SJSA1 (cell line): ENCODE measurements at regions not wholly inside any gene's neighbourhood (a gene's known extent, or its start where the extent isn't known, plus 50 kb on each side); places are given as distances from the start of the nearest gene placed in this dataset.

Experiments used
- DNase-seq, 2 experiments: peaks; one replicate each; pipeline ENCODE4 v3.0.0-alpha.2; 2015 to 2020; ENCODE audit warnings: low spot score in 2 of 2, low read depth in 1 of 2
- H3K27ac ChIP-seq: fragments of 250-450 bp; sonication (Bioruptor Pico); 2 replicates; pipeline ENCODE4 v1.5.1; 2020; ENCODE audit warnings: mild to moderate bottlenecking, moderate library complexity
- H3K27me3 ChIP-seq: fragments of 250-450 bp; sonication (Bioruptor Pico); replicated peaks from 2 replicates; pipeline ENCODE4 v1.5.1; 2020; ENCODE audit warnings: mild to moderate bottlenecking, moderate library complexity
- H3K36me3 ChIP-seq: fragments of 250-450 bp; sonication (Bioruptor Pico); 2 replicates; pipeline ENCODE4 v1.5.1; 2020; ENCODE audit warnings: mild to moderate bottlenecking
- H3K4me1 ChIP-seq: fragments of 250-450 bp; sonication (Bioruptor Pico); replicated peaks from 2 replicates; pipeline ENCODE4 v1.6.1; 2021; ENCODE audit warnings: mild to moderate bottlenecking
- H3K4me3 ChIP-seq: fragments of 250-450 bp; sonication (Bioruptor Pico); 2 replicates; pipeline ENCODE4 v1.5.1; 2020; ENCODE audit warnings: mild to moderate bottlenecking
- H3K9me3 ChIP-seq: fragments of 250-450 bp; sonication (Bioruptor Pico); replicated peaks from 2 replicates; pipeline ENCODE4 v1.5.1; 2020; ENCODE audit warnings: mild to moderate bottlenecking

DNA sequence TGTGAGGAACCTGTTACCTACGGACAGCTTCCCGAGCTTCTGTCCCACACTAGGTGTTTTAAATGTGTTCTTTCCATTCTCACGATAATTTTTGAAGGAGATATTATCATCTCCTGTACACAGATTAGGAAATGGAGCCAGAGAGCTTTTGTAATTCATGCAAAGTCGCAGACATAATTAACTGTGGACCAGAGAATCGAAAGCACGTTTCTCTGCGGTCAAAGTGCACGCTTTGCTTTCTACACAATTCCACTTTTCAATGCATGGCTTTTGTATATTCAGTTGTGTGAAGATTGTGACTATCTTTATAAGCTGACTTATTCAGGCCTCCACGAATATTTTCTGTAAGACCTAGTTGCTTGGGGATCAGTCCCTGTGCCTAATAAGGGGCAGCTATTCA is 81.7 kb upstream of the SLC10A2 start:
- Histone ChIP-seq H3K27ac (no peak overlapping the region), H3K4me3 (no peak overlapping the region), H3K9me3 (no peaks in the 10 kb centered on the region), H3K4me1 (no peaks in the 10 kb centered on the region), H3K27me3 (0 out of 2 replicates have a peak, but pooled peaks cover 7% of the 10 kb centered on the region), H3K36me3 (no peaks in the 10 kb centered on the region)
- no peak for DNase-seq

DNA sequence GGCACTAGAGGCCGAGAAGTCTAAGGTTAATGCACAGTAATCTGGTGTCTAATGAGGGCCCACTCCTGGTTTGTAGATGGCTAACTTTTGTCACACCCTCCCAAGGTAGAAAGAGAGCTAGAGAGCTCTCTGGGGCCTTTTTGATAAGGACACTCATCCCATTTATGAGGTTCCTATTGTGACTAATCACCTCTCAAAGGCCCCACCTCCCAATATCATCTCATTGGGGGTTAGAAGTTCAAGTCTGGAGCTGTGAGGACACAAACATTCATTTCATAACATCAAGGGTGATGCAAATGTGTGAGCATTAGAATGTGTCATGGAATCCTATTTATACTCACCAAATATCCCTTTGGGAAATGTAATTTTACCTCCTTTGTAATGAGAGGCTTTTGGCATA is 79.2 kb upstream of the SLC10A2 start:
- no peaks in the 10 kb centered on the region for H3K9me3 ChIP-seq
- DNase-seq, result no peak
- no peaks in the 10 kb centered on the region for H3K36me3 ChIP-seq
- H3K4me1 ChIP-seq, result no peaks in the 10 kb centered on the region
- peaks cover 22% of the 10 kb centered on the region for H3K27me3 ChIP-seq
- no peak overlapping the region for H3K27ac ChIP-seq
- no peak overlapping the region for H3K4me3 ChIP-seq

- Histone ChIP-seq H3K27me3 (peaks cover 28% of the 10 kb centered on the region), H3K9me3 (no peaks in the 10 kb centered on the region)
Measured at GRCh38 chr13:103143432-103143831, 77.2 kb upstream of the SLC10A2 start.

GRCh38 chr13:103142151-103142550 is 75.9 kb upstream of the SLC10A2 start:
- Histone ChIP-seq H3K36me3 (no peaks in the 10 kb centered on the region), H3K9me3 (no peaks in the 10 kb centered on the region), H3K27ac (no peak overlapping the region), H3K27me3 (peaks cover 23% of the 10 kb centered on the region), H3K4me1 (no peaks in the 10 kb centered on the region), H3K4me3 (no peak overlapping the region)
- DNase-seq, result no peak

More at GRCh38 chr13:103143432-103143831, 77.2 kb upstream of the SLC10A2 start:
- no peak overlapping the region for H3K4me3 ChIP-seq
- no peak for DNase-seq
- H3K36me3 ChIP-seq, result no peaks in the 10 kb centered on the region
- no peak overlapping the region for H3K27ac ChIP-seq
- H3K4me1 ChIP-seq, result no peaks in the 10 kb centered on the region

GRCh38 chr13:103140001-103140671 is 73.9 kb upstream of the SLC10A2 start:
- Histone ChIP-seq H3K9me3 (no peaks in the 10 kb centered on the region), H3K27me3 (peaks cover 23% of the 10 kb centered on the region), H3K27ac (no peak overlapping the region), H3K4me1 (no peaks in the 10 kb centered on the region), H3K36me3 (no peaks in the 10 kb centered on the region), H3K4me3 (no peak overlapping the region)
- peak in 1 of 2 experiments; percentile 40 for DNase-seq

DNA sequence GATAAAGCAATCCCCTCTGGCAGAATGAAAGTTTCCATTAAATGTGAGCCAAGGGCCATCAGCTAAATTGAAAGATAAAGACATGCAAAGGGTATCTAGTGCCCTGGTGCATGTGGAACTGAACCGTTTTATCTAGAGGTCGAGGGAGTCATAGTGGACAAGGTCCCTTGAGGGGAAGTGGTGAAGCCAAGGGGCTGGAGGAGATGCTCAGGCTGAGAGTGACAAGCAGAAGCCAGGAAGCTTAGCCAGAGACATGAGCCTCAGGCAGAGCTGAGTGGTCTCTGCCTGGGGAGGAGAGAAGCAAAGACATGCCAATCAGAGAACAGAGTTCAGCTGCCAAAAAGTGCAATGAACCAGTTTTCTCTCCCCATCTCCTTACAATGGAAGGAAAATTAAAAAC is 68.1 kb upstream of the SLC10A2 start:
- Histone ChIP-seq H3K36me3 (no peaks in the 10 kb centered on the region), H3K27ac (no peak overlapping the region), H3K9me3 (no peaks in the 10 kb centered on the region), H3K27me3 (no peaks in the 10 kb centered on the region), H3K4me3 (no peak overlapping the region), H3K4me1 (no peaks in the 10 kb centered on the region)
- DNase-seq, result no peak

DNA sequence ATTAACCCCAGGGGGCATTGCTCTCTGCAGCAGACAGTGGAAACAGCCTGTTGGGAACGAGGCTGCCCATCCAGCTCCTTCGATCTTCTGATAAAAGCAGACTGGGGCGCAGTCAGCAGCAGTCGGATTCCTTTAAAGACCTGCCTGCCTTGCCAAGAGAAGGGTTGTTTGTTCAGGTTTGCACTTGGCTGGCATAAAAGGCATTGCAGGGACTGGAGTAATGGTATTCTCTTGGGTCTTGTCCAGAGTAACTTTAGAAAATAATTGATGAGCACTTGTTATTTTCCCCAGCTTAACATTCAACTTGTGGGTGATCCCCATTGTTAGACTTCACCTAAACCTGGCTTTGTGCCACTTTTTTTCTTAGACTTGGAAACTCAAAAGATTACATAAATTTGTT is 67.3 kb upstream of the SLC10A2 start:
- Histone ChIP-seq H3K27me3 (no peaks in the 10 kb centered on the region), H3K4me3 (no peak overlapping the region), H3K36me3 (no peaks in the 10 kb centered on the region), H3K27ac (no peak overlapping the region), H3K9me3 (no peaks in the 10 kb centered on the region), H3K4me1 (no peaks in the 10 kb centered on the region)
- no peak for DNase-seq

DNA sequence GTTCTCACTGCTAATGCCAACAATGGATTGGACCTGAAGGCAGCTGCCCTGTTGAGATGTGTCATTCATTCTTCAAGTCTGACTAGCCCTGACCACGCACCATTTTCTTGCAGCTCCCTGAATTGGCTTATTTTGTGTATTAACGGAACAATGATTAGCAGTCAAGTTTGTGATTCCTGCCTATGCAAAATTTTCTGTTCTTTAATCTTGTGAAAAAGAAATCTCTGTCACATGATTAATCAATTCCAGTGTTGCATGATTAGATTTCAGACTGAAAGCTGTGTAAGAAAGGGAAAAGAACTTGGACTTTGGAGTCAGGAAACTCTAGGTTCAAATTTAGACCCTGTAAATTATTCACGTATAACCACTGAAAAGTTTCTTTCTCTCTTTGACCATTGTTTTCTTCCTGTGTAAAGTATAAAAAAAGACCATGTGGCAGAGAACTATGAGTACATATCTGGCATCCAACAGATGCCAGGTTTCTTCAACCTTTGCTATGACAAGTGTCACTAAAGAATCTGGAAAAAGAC is 64.5 kb upstream of the SLC10A2 start:
- Histone ChIP-seq H3K4me3 (no peak overlapping the region), H3K9me3 (no peaks in the 10 kb centered on the region), H3K36me3 (no peaks in the 10 kb centered on the region), H3K4me1 (no peaks in the 10 kb centered on the region), H3K27me3 (no peaks in the 10 kb centered on the region), H3K27ac (no peak overlapping the region)
- no peak for DNase-seq

DNA sequence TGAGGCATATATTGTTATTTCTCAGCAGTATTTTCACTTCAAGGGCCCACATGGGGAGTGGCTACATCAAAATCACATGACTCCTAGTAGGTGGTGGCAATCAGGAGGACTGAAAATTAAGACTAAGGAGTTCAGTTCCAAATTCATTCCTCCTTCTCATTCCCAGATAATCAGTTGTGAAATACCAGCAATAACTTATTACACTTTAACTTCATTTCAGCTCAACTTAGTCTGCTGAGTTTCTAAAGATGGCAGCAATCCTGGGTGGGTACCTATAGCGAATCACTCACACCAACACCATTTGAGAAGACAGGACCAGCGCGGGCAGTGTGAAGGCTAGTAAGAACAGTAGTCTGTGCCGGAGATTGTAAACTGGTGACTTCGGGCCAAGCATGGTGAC is 63.9 kb upstream of the SLC10A2 start:
- no peaks in the 10 kb centered on the region for H3K36me3 ChIP-seq
- no peaks in the 10 kb centered on the region for H3K4me1 ChIP-seq
- no peak for DNase-seq
- H3K9me3 ChIP-seq, result no peaks in the 10 kb centered on the region
- no peak overlapping the region for H3K4me3 ChIP-seq
- no peak overlapping the region for H3K27ac ChIP-seq
- no peaks in the 10 kb centered on the region for H3K27me3 ChIP-seq
